Lung (tissue), 11 donors: ENCODE measurements at regions not wholly inside any gene's neighbourhood (a gene's known extent, or its start where the extent isn't known, plus 50 kb on each side); places are given as distances from the start of the nearest gene placed in this dataset.

ENCODE experiments used
- ATAC-seq: fragments of 200-7000 bp; cut with Tn5 transposase; one replicate; pipeline ENCODE4 v1.9.1; 2020; ENCODE audit warnings: moderate number of reproducible peaks; ENCODE audit not compliant: insufficient read depth, low FRiP score
- DNase-seq, 3 donors: peaks; one replicate each; pipeline ENCODE4 v3.0.0-alpha.2; 2013 to 2017
- H3K27ac ChIP-seq, 2 donors: one replicate each; pipeline ENCODE4 v1.5.1; 2013; ENCODE audit warnings: mild to moderate bottlenecking in 2 of 2, moderate library complexity in 2 of 2, control low read depth in 1 of 2, inconsistent platforms in 1 of 2, low read depth in 1 of 2, low read length in 1 of 2
- H3K27me3 ChIP-seq, 3 donors: one replicate each; pipeline ENCODE4 v1.5.1; 2013; ENCODE audit warnings: low read length in 2 of 3; ENCODE audit not compliant: control insufficient read depth in 3 of 3, insufficient read depth in 3 of 3
- H3K36me3 ChIP-seq, 4 donors: one replicate each; pipeline ENCODE4 v1.5.1; 2013; ENCODE audit warnings: low read length in 4 of 4, mild to moderate bottlenecking in 1 of 4, moderate library complexity in 1 of 4; ENCODE audit not compliant: control insufficient read depth in 4 of 4, insufficient read depth in 4 of 4
- H3K4me1 ChIP-seq, 5 donors: one replicate each; pipeline ENCODE4 v1.5.1; 2013; ENCODE audit warnings: low read length in 5 of 5, mild to moderate bottlenecking in 2 of 5, moderate library complexity in 1 of 5; ENCODE audit not compliant: control insufficient read depth in 5 of 5, insufficient read depth in 5 of 5
- H3K4me3 ChIP-seq: one replicate; pipeline ENCODE4 v1.5.1; 2013; ENCODE audit warnings: mild to moderate bottlenecking, control low read depth, moderate library complexity
- H3K9ac ChIP-seq, 2 donors: one replicate each; pipeline ENCODE4 v1.5.1; 2013; ENCODE audit warnings: low read length in 2 of 2, control low read depth in 1 of 2; ENCODE audit not compliant: insufficient read depth in 1 of 2
- H3K9me3 ChIP-seq, 4 donors: one replicate each; pipeline ENCODE4 v1.5.1; 2013; ENCODE audit warnings: low read length in 3 of 4, mild to moderate bottlenecking in 1 of 4, moderate library complexity in 1 of 4; ENCODE audit not compliant: control insufficient read depth in 4 of 4, insufficient read depth in 3 of 4
- CTCF ChIP-seq: IDR thresholded peaks from 2 replicates; pipeline ENCODE4 v1.5.1; 2012; ENCODE audit warnings: mild to moderate bottlenecking; ENCODE audit errors: control extremely low read depth, extremely low read depth
- WGBS, 2 donors: extraction: QIAGEN DNeasy Blood & Tissue Kit; methylation state at CpG; one replicate each; pipeline ENCODE4 v1.1.7; 2013; 5-methylcytosine and 5-hydroxymethylcytosine counted together
- donor health status: control.
- donor health status: control.
- donor health status: Bipolar disorder and iron deficiency.
- donor health status: healthy.
- donor health status: DM: yes; HTN: yes; CAD: no.

DNA sequence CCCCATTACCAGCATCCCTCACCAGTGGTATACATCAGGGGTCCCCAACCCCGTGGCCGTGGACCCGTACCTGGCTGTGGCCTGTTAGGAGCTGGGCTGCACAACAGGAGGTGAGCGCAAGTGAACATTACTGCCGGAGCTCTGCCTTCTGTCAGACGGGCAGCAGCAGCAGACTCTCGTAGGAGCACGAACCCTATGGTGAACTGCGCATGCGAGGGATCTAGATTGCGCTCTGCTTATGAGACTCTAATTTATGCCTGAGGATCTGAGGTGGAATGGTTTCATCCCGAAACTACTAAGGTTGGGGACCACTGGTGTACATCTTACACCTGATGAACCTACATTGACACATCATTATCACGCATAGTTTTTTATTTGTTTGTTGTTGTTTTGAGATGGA lies 52.8 kb upstream of the DHX15 start:
- TF ChIP-seq CTCF: no peak
- no peak for DNase-seq
- H3K36me3 ChIP-seq: no peaks in the 10 kb centered on the region

GRCh38 chr4:24638396-24638875 lies 54.1 kb upstream of the DHX15 start:
- TF ChIP-seq CTCF: no peak
- no peaks in the 10 kb centered on the region for H3K27me3 ChIP-seq
- no peak for DNase-seq
- H3K36me3 ChIP-seq: no peaks in the 10 kb centered on the region
- no peak overlapping the region for H3K27ac ChIP-seq
- no peak overlapping the region for H3K9ac ChIP-seq
- 94 to 98% methylated on average over 1 of the region's 1 CpG for WGBS, 2 donors
- H3K4me3 ChIP-seq: no peak overlapping the region
- ATAC-seq: no peak
- no peaks in the 10 kb centered on the region for H3K9me3 ChIP-seq
- peaks cover 0 to 7% (median 0%) of the 10 kb centered on the region in 5 donors for H3K4me1 ChIP-seq

More for the DNA sequence above, 52.8 kb upstream of the DHX15 start:
- no peak for ATAC-seq
- no peaks in the 10 kb centered on the region for H3K9me3 ChIP-seq
- no peaks in the 10 kb centered on the region for H3K4me1 ChIP-seq
- no peak overlapping the region for H3K9ac ChIP-seq
- H3K4me3 ChIP-seq: no peak overlapping the region
- 96% methylated on average over 13 of the region's 13 CpGs for WGBS, 2 donors
- no peak overlapping the region for H3K27ac ChIP-seq
- no peaks in the 10 kb centered on the region for H3K27me3 ChIP-seq

DNA sequence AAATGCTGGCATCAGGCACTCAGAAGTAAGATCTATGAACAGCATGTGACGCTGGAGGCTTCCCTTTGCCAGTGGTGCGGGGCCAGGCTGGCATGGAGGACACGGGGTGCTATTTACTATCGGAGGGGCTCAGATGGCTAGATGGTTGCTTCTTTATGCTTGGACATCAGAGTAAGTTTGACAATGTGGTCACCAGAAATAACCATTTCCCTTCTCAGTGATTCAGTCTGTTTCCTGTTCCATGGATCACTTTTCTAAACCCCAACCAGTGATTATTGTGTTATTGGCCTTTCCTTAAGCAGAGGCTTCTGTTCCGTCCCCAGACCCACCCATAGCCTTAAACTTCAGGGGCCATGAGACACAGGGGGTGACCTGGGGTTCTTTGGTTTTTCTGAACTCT lies 55.4 kb upstream of the DHX15 start:
- Histone ChIP-seq H3K36me3 (no peaks in the 10 kb centered on the region), H3K9me3 (no peaks in the 10 kb centered on the region), H3K27me3 (no peaks in the 10 kb centered on the region), H3K4me1 (peaks cover 0 to 7% (median 0%) of the 10 kb centered on the region in 5 donors), H3K9ac (no peak overlapping the region), H3K4me3 (no peak overlapping the region), H3K27ac (no peak overlapping the region)
- no peak for ATAC-seq
- DNase-seq: no peak
- TF ChIP-seq CTCF: no peak
- WGBS, 2 donors: 62 to 70% methylated on average over 5 of the region's 5 CpGs

GRCh38 chr4:24640366-24640765 lies 56.0 kb upstream of the DHX15 start:
- no peak overlapping the region for H3K27ac ChIP-seq
- no peak for ATAC-seq
- H3K9me3 ChIP-seq: no peaks in the 10 kb centered on the region
- H3K9ac ChIP-seq: no peak overlapping the region
- H3K4me3 ChIP-seq: no peak overlapping the region
- peaks cover 0 to 7% (median 0%) of the 10 kb centered on the region in 5 donors for H3K4me1 ChIP-seq
- no peaks in the 10 kb centered on the region for H3K27me3 ChIP-seq
- DNase-seq: no peak
- H3K36me3 ChIP-seq: no peaks in the 10 kb centered on the region
- WGBS, 2 donors: 45 to 64% methylated on average over 7 of the region's 7 CpGs
- TF ChIP-seq CTCF: no peak
